ENCODE measurements at regions not wholly inside any gene's neighbourhood (a gene's known extent, or its start where the extent isn't known, plus 50 kb on each side); places are given as distances from the start of the nearest gene placed in this dataset.
"Not testable (repeated sequence)": the region's sequence is repeated elsewhere in the genome, so short reads cannot be mapped to it uniquely, and the experiment has no call there.

- no peak for DNase-seq
Measured at GRCh38 chr2:144003460-144004075, 516.4 kb downstream of the ZEB2 start.

- DNase-seq = no peak
Measured at GRCh38 chr2:143996974-143997373, 522.9 kb downstream of the ZEB2 start.

DNA sequence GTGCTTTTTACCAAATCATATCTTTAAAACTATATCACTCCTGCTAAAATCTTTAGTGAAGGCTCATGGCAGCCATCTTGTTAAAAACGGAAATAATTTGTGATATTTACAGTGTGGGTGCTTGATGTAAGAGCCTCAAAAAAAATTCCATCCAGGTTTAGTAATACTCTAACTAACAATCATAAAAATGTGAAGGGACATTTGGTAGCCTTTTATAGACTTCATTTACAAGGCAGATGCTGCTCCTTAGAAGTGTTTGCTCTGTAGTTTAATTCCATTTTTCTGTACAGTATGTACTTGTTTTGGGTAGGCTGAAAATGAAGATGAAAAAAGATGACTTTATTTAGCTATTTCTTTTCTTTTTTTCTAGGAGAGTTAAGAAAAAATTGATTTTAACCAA is 525.0 kb downstream of the ZEB2 start:
- DNase-seq = no peak

DNA sequence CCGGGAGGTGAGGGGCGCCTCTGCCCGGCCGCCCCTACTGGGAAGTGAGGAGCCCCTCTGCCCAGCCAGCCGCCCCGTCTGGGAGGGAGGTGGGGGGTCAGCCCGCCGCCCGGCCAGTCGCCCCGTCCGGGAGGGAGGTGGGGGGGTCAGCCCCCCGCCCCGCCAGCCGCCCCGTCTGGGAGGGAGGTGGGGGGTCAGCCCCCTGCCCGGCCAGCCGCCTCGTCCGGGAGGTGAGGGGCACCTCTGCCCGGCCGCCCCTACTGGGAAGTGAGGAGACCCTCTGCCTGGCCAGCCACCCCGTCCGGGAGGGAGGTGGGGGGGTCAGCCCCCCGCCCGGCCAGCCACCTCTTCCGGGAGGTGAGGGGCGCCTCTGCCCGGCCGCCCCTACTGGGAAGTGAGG is 528.3 kb downstream of the ZEB2 start:
- not testable (repeated sequence) for DNase-seq

- no peak for DNase-seq
Measured at GRCh38 chr2:143988082-143988481, 531.8 kb downstream of the ZEB2 start.

- no peak for DNase-seq
Measured at GRCh38 chr2:143981428-143981827, 538.5 kb downstream of the ZEB2 start.

- DNase-seq = no peak
Measured at GRCh38 chr2:143977356-143977755, 542.6 kb downstream of the ZEB2 start.

GRCh38 chr2:143975216-143975615 is 544.7 kb downstream of the ZEB2 start:
- no peak for DNase-seq

GRCh38 chr2:143974262-143974661 is 545.7 kb downstream of the ZEB2 start:
- DNase-seq = no peak

DNA sequence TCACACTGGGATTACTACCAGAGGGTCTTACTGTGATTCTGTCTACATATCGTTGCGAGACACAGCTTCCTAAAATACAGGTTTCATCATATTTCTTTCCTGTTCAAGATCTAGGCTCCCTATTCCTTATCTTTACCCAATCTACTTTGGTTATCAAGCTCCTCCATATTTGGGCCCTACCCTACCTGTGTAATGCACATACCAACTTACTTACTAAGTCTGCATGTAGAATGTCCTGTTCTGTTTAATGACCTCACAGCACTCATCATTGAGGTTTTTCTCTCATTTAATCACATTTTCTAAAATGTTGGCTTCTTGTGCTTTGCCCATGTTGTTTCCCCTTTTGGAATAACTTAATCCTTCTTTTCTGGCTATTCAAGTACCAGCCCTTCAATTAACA is 551.1 kb downstream of the ZEB2 start:
- no peak for DNase-seq

DNA sequence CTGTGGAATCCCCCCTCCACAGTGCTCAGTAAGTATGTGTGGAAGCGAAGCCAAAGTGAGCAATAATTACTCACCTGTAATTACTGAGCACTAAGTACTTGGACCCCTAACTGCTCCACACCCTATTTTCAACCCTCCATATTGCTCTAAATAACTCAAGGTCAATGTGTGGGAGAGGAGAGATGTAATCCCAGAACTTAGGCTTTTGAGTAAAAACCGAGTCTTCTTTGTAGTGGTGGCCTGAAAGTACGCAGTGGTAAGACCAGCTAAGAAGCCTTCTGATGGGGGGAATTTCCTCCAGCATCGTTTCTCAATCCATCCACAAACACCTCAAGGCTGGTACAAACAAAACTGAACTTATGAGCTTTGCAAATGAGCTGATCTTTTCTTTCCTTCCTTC is 551.6 kb downstream of the ZEB2 start:
- DNase-seq = no peak

GRCh38 chr2:143965493-143966164 is 554.3 kb downstream of the ZEB2 start:
- no peak for DNase-seq

DNA sequence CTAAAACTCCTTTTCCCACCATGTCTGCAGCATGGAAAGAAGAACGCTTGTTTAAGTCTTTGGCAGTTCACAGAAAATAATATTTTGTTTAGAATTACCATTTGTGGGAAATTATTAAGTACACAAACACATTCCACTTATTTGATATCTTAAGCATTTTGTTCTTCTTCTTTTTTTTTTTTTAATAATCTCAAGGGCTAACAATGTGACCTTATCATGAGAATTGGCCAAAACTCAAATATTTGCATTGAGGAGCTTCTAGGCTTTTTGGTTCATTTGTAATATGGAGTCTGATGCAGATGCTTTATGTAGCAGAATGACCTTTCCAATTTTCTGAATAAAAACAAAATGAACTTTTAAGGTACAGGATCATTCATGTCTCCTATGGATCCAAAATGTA is 555.0 kb downstream of the ZEB2 start:
- DNase-seq = no peak

DNA sequence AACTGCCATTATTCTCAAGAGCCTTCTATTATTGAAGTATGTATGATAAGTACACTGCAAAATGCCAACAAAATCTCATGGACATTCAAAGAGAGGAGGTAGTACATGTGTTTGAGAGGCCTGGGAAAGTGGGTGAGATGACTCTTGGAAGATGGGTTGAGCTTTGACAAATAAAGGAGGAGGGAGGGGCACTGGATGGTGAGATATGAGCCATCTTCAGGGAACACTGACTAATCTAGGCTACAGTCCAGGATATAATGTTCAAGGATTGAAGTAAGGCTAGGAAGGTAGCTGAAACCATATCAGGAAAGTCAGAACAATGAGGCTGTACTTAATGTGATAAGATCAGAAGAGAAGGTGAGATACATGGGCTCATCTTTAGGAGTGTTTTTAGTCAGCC is 559.7 kb downstream of the ZEB2 start:
- DNase-seq = no peak

DNA sequence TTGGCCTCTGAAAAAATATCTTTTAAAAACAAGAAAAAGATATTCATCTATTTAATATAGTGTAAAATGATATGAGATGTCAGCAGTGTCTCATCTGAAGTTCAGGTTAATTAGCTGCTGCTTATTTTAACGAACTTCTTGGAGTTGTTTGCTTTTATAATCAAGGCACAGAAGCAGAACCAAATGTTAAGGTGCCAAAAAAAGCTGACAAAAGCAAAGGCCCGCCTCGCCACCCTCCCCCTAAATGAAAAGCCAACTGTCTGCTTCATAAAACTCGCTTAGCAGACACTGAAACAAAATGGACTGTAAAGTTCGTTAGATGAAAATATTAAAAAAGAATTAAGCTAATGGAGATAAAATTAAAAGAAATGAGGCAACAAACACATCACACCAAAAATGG is 562.6 kb downstream of the ZEB2 start:
- no peak for DNase-seq

- DNase-seq = no peak
Measured at GRCh38 chr2:143955401-143956065, 564.4 kb downstream of the ZEB2 start.

GRCh38 chr2:143954844-143955243 is 565.1 kb downstream of the ZEB2 start:
- no peak for DNase-seq

GRCh38 chr2:143954186-143954585 is 565.7 kb downstream of the ZEB2 start:
- no peak for DNase-seq

DNA sequence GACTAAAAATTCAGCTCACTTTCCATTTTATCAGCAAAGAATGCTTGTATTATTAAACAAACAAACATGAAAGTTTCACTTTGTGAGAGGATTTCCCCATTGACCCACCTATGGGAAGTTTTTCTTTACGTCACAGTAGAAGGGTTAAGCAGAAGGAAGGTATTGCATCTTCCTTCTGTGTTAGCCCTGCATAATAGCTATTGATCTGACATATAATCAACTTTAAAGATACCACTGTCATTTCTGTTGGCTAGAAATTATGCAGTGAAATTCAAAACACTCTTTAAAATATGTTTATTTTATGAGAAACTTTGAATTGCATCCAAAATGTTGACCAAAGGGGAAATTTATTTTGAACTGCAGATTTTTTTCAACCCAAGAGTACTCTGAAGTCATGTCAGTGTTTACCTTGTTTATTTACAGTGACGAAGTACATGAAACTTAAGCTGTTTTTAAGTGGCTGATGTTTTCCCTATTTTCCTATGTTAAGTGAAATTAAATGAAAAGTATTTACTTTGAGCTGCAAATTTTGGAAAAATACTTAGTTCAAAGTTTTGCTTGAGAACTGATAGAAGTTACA is 566.4 kb downstream of the ZEB2 start:
- DNase-seq = no peak

DNA sequence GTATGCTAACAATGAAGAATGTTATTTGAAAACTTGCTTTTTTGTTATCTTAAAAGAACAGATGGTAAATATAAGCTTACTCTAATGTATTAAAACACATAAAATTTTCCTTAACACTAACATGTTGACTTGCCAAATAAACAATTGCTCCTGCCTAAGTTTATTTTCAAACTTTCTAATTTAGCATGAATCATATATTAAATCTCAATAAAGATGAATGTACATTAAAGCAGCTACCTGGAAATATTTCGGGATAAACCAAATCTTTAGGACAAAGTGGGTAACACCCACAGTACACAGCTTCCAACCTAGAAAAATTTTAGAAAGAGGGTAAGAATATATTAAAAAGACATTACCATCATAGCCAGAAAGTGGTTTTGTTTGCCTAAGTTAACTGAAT is 567.4 kb downstream of the ZEB2 start:
- no peak for DNase-seq

GRCh38 chr2:143950704-143951103 is 569.2 kb downstream of the ZEB2 start:
- DNase-seq = no peak

- DNase-seq = no peak
Measured at GRCh38 chr2:143949121-143949848, 570.6 kb downstream of the ZEB2 start.

- no peak for DNase-seq
Measured at GRCh38 chr2:143948710-143949109, 571.2 kb downstream of the ZEB2 start.
